Mesenchymal stem cell (in vitro differentiated cells and primary cell): ENCODE measurements at regions not wholly inside any gene's neighbourhood (a gene's known extent, or its start where the extent isn't known, plus 50 kb on each side); places are given as distances from the start of the nearest gene placed in this dataset.
A peak's percentile ranks its signal among the peaks of the same experiment; 100 is the strongest.
"Not testable (repeated sequence)": the region's sequence is repeated elsewhere in the genome, so short reads cannot be mapped to it uniquely, and the experiment has no call there.

ENCODE experiments used
- DNase-seq: peaks from one replicate; pipeline ENCODE4 v3.0.0-alpha.2; 2013
- H2AFZ ChIP-seq: one replicate; pipeline ENCODE4 v1.6.1; 2013; ENCODE audit warnings: low read depth, mild to moderate bottlenecking, control low read depth, inconsistent platforms, low read length, moderate library complexity
- H2AK5ac ChIP-seq: 2 replicates; pipeline ENCODE4 v1.6.1; 2013; ENCODE audit warnings: low read length, moderate library complexity, mild to moderate bottlenecking, inconsistent platforms; ENCODE audit not compliant: severe bottlenecking
- H2BK120ac ChIP-seq: one replicate; pipeline ENCODE4 v1.6.1; 2013; ENCODE audit warnings: low read depth, mild to moderate bottlenecking, inconsistent platforms, low read length, moderate library complexity
- H2BK12ac ChIP-seq, 2 experiments: one replicate each; pipeline ENCODE4 v1.6.1; 2013; ENCODE audit warnings: inconsistent platforms in 2 of 2, low read length in 2 of 2, mild to moderate bottlenecking in 2 of 2, moderate library complexity in 2 of 2, control low read depth in 1 of 2
- H2BK15ac ChIP-seq: one replicate; pipeline ENCODE4 v1.6.1; 2013; ENCODE audit warnings: mild to moderate bottlenecking, low read depth, inconsistent platforms; ENCODE audit not compliant: poor library complexity, severe bottlenecking
- H2BK5ac ChIP-seq: 2 replicates; pipeline ENCODE4 v1.6.1; 2013; ENCODE audit warnings: low read depth, mild to moderate bottlenecking, low read length, control low read depth, inconsistent platforms; ENCODE audit not compliant: poor library complexity, severe bottlenecking
- H3K14ac ChIP-seq, 2 experiments: one replicate each; pipeline ENCODE4 v1.6.1; 2013; ENCODE audit warnings: inconsistent platforms in 2 of 2, low read length in 2 of 2, control low read depth in 1 of 2, mild to moderate bottlenecking in 1 of 2, moderate library complexity in 1 of 2
- H3K18ac ChIP-seq, 2 experiments: one replicate each; pipeline ENCODE4 v1.6.1; 2013; ENCODE audit warnings: inconsistent platforms in 2 of 2, low read length in 2 of 2, control low read depth in 1 of 2, low read depth in 1 of 2, mild to moderate bottlenecking in 1 of 2
- H3K23ac ChIP-seq, 2 experiments: one replicate each; pipeline ENCODE4 v1.6.1; 2013; ENCODE audit warnings: inconsistent platforms in 2 of 2, low read length in 2 of 2, mild to moderate bottlenecking in 2 of 2, moderate library complexity in 2 of 2, control low read depth in 1 of 2
- H3K27ac ChIP-seq: 2 replicates; pipeline ENCODE4 v1.5.1; 2013; ENCODE audit warnings: mild to moderate bottlenecking, moderate library complexity, low read length, control low read depth, inconsistent platforms; ENCODE audit not compliant: poor library complexity, severe bottlenecking
- H3K27me3 ChIP-seq, 2 experiments: 2 replicates each; pipeline versions ENCODE4 v1.6.1 to v1.7.0; 2013; ENCODE audit warnings: low read length in 2 of 2, mild to moderate bottlenecking in 2 of 2, moderate library complexity in 2 of 2, control low read depth in 1 of 2, inconsistent platforms in 1 of 2; ENCODE audit not compliant: control insufficient read depth in 1 of 2, insufficient read depth in 1 of 2
- H3K36me3 ChIP-seq, 2 experiments: 2 replicates each; pipeline versions ENCODE4 v1.6.1 to v1.7.0; 2013; ENCODE audit warnings: low read length in 2 of 2, control low read depth in 1 of 2, inconsistent platforms in 1 of 2, low read depth in 1 of 2, mild to moderate bottlenecking in 1 of 2; ENCODE audit not compliant: insufficient read depth in 2 of 2, control insufficient read depth in 1 of 2
- H3K4ac ChIP-seq, 2 experiments: one replicate each; pipeline ENCODE4 v1.6.1; 2013; ENCODE audit warnings: inconsistent platforms in 2 of 2, low read length in 2 of 2, mild to moderate bottlenecking in 2 of 2, moderate library complexity in 2 of 2, control low read depth in 1 of 2, low read depth in 1 of 2
- H3K4me1 ChIP-seq: 2 replicates; pipeline ENCODE4 v1.6.1; 2013; ENCODE audit warnings: low read depth, low read length, control low read depth; ENCODE audit not compliant: control insufficient read depth, insufficient read depth
- H3K4me2 ChIP-seq: 2 replicates; pipeline ENCODE4 v1.6.1; 2013; ENCODE audit warnings: low read length, mild to moderate bottlenecking, inconsistent platforms; ENCODE audit not compliant: poor library complexity, severe bottlenecking
- H3K4me3 ChIP-seq, 2 experiments: 2 replicates each; pipeline versions ENCODE4 v1.5.1 to v1.7.0; 2013; ENCODE audit warnings: low read length in 2 of 2, mild to moderate bottlenecking in 2 of 2, control low read depth in 1 of 2, low read depth in 1 of 2; ENCODE audit not compliant: insufficient read depth in 1 of 2
- H3K79me1 ChIP-seq: replicated peaks from 2 replicates; pipeline ENCODE4 v1.6.1; 2013; ENCODE audit warnings: mild to moderate bottlenecking, control low read depth, low read length, inconsistent platforms; ENCODE audit not compliant: poor library complexity, severe bottlenecking
- H3K9ac ChIP-seq: 2 replicates; pipeline ENCODE4 v1.7.0; 2013; ENCODE audit warnings: mild to moderate bottlenecking, low read length, moderate library complexity
- H3K9me3 ChIP-seq: 2 replicates; pipeline ENCODE4 v1.7.0; 2013; ENCODE audit warnings: mild to moderate bottlenecking, low read length; ENCODE audit not compliant: control insufficient read depth
- H4K8ac ChIP-seq: one replicate; pipeline ENCODE4 v1.6.1; 2013; ENCODE audit warnings: inconsistent platforms, mild to moderate bottlenecking, low read length, moderate library complexity
- H4K91ac ChIP-seq: one replicate; pipeline ENCODE4 v1.6.1; 2013; ENCODE audit warnings: mild to moderate bottlenecking, low read length, inconsistent platforms
- WGBS: methylation state at CpG from one replicate; pipeline ENCODE4 v1.1.7; 2013; ENCODE audit warnings: mixed read lengths; 5-methylcytosine and 5-hydroxymethylcytosine counted together

DNA sequence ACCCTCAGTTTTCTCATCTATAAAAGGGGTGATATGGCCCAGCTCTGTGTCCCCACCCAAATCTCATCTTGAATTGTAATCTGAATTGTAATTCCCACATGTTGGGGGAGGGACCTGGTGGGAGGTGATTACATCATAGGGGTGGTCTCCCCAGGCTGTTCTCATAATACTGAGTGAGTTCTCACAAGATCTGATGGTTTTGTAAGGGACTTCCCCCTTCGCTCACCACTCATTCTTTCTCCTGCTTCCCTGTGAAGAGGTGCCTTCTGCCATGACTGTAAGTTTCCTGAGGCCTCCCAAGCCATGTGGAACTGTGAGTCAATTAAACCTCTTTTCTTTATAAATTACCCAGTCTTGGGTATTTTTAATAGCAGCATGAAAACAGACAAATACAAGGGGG lies 61.1 kb upstream of the ALX4 start:
- not testable (repeated sequence) for H3K9me3 ChIP-seq, H3K27ac ChIP-seq, H2AK5ac ChIP-seq, H2BK5ac ChIP-seq, H3K36me3 ChIP-seq, H3K79me1 ChIP-seq, H2AFZ ChIP-seq, H2BK12ac ChIP-seq, H3K23ac ChIP-seq, H2BK120ac ChIP-seq, H3K4ac ChIP-seq, H3K4me2 ChIP-seq, H3K4me1 ChIP-seq, DNase-seq, H4K91ac ChIP-seq, H4K8ac ChIP-seq, H3K9ac ChIP-seq, H3K14ac ChIP-seq, H3K4me3 ChIP-seq, H2BK15ac ChIP-seq, H3K18ac ChIP-seq
- 20% methylated on average over 1 of the region's 1 CpG for WGBS
- peaks cover 32 to 52% of the 10 kb centered on the region in 2 experiments for H3K27me3 ChIP-seq

DNA sequence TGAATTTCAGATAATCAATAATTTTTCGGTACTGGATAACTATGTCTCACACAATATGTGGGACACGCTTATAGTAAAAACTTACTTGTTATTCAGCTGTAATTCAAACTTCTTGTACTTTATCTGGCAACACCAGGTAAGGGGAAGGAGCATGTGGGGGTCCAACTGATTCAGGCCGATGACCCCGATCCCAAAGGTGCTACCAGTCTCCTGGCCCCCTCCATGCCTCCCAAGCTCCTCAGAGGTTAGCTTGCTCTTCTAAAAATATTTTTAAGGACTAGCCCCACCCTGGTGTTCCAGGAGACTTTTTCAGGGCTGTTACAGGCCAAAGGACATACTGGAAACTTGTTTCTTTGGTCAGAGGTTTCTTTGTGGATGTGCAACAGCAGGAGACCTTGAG lies 61.8 kb upstream of the ALX4 start:
- no peak overlapping the region for H4K91ac ChIP-seq
- no peak overlapping the region for H3K9ac ChIP-seq
- H3K4me1 ChIP-seq = no peaks in the 10 kb centered on the region
- H3K27me3 ChIP-seq = peaks cover 34 to 49% of the 10 kb centered on the region in 2 experiments
- DNase-seq = no peak
- H2AK5ac ChIP-seq = no peak overlapping the region
- no peaks in the 10 kb centered on the region for H3K79me1 ChIP-seq
- H4K8ac ChIP-seq = no peak overlapping the region
- no peak overlapping the region for H2BK5ac ChIP-seq
- H3K9me3 ChIP-seq = no peaks in the 10 kb centered on the region
- H2BK12ac ChIP-seq = no peak overlapping the region
- no peak overlapping the region for H3K18ac ChIP-seq
- no peak overlapping the region for H3K4me3 ChIP-seq
- no peaks in the 10 kb centered on the region for H3K36me3 ChIP-seq
- H3K14ac ChIP-seq = no peak overlapping the region
- no peak overlapping the region for H3K4ac ChIP-seq
- no peak overlapping the region for H2BK120ac ChIP-seq
- H2AFZ ChIP-seq = no peak overlapping the region
- no peak overlapping the region for H3K27ac ChIP-seq
- no peak overlapping the region for H3K23ac ChIP-seq
- H2BK15ac ChIP-seq = no peak overlapping the region
- 84% methylated on average over 2 of the region's 4 CpGs for WGBS
- H3K4me2 ChIP-seq = no peak overlapping the region

DNA sequence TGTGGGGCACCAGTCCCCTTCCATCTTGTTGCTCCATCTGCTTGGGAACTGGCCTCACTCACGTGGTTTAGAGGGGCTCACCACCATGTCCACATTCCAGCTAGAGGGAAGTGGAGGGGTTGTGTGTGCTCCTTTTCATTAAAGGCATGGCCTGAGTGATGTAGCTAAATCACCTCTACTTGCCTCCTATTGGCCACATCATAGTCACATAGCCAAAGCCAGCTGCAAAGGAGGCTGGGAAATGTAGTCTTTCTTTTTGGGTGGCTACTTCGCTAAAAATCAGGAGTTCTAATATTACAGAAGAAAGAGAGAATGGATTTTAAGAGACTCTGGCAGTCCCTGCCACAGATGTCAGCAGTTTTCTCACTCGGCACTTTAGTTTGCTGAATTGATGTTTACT lies 63.0 kb upstream of the ALX4 start:
- 51% methylated on average over 3 of the region's 3 CpGs for WGBS
- Histone ChIP-seq H3K18ac (no peak overlapping the region), H3K36me3 (no peaks in the 10 kb centered on the region), H3K79me1 (no peaks in the 10 kb centered on the region), H4K91ac (no peak overlapping the region), H2BK120ac (no peak overlapping the region), H3K4me2 (no peak overlapping the region), H3K4me3 (no peak overlapping the region), H2AK5ac (no peak overlapping the region), H3K4me1 (no peaks in the 10 kb centered on the region), H2AFZ (no peak overlapping the region), H2BK5ac (no peak overlapping the region), H3K23ac (no peak overlapping the region), H3K4ac (no peak overlapping the region), H4K8ac (peak overlapping the region; percentile 9), H3K14ac (no peak overlapping the region), H3K27ac (no peak overlapping the region), H2BK12ac (no peak overlapping the region), H3K27me3 (peaks cover 24 to 52% of the 10 kb centered on the region in 2 experiments), H3K9me3 (peaks cover 9% of the 10 kb centered on the region), H3K9ac (no peak overlapping the region), H2BK15ac (no peak overlapping the region)
- DNase-seq = no peak

DNA sequence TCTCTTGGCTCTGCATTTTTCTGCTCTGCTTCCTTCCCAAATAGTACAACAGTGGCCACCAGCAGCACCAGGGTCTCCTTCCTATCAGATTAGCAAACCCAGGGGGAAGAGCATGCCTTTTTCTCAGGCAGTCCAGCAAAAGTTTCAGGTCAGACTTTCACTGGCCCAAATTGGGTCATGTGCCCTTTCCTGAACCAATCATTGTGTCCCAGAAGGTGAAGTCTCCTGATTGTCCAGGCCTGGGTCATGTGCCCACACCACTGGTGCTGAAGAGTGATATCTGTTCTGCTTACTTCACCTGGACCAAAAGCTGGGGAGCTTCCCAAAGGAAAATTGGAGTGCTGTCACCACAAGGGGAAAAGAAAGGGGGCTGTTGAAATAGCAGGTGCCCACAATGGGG lies 64.1 kb upstream of the ALX4 start:
- H3K27me3 ChIP-seq = peaks cover 28 to 57% of the 10 kb centered on the region in 2 experiments
- H2AFZ ChIP-seq = no peak overlapping the region
- no peak overlapping the region for H3K9ac ChIP-seq
- no peak overlapping the region for H3K4me2 ChIP-seq
- H2BK120ac ChIP-seq = no peak overlapping the region
- no peak overlapping the region for H2BK12ac ChIP-seq
- H3K27ac ChIP-seq = no peak overlapping the region
- H2BK5ac ChIP-seq = no peak overlapping the region
- no peak overlapping the region for H3K18ac ChIP-seq
- H4K91ac ChIP-seq = no peak overlapping the region
- H2AK5ac ChIP-seq = no peak overlapping the region
- no peaks in the 10 kb centered on the region for H3K4me1 ChIP-seq
- no peaks in the 10 kb centered on the region for H3K79me1 ChIP-seq
- H4K8ac ChIP-seq = no peak overlapping the region
- no peak overlapping the region for H3K23ac ChIP-seq
- peaks cover 9% of the 10 kb centered on the region for H3K9me3 ChIP-seq
- no peak overlapping the region for H3K4me3 ChIP-seq
- no peak for DNase-seq
- no peak overlapping the region for H2BK15ac ChIP-seq
- no peak overlapping the region for H3K14ac ChIP-seq
- H3K36me3 ChIP-seq = no peaks in the 10 kb centered on the region
- no peak overlapping the region for H3K4ac ChIP-seq
